K562 (cell line): ENCODE measurements at regions not wholly inside any gene's neighbourhood (a gene's known extent, or its start where the extent isn't known, plus 50 kb on each side); places are given as distances from the start of the nearest gene placed in this dataset.
A peak's percentile ranks its signal among the peaks of the same experiment; 100 is the strongest.

ENCODE experiments used
- ARID3A ChIP-seq: IDR thresholded peaks from 2 replicates; pipeline ENCODE4 v1.6.1; 2012; ENCODE audit warnings: low read depth, low read length, improper control_type of control experiment, borderline replicate concordance
- CHAMP1 ChIP-seq: fragments of 450-650 bp; IDR thresholded peaks from 2 replicates; pipeline ENCODE4 v1.6.1; 2016; ENCODE audit warnings: mild to moderate bottlenecking
- DDX20 ChIP-seq: fragments of 450-650 bp; IDR thresholded peaks from 2 replicates; pipeline ENCODE4 v1.6.1; 2016; ENCODE audit warnings: missing genetic modification characterization, low read depth, mild to moderate bottlenecking, missing compliant biosample characterization, moderate library complexity
- DEAF1 ChIP-seq: fragments of 450-650 bp; formaldehyde crosslinking; IDR thresholded peaks from 2 replicates; pipeline ENCODE4 v1.4.0; 2020; ENCODE audit warnings: mild to moderate bottlenecking, moderate library complexity
- KDM4B ChIP-seq, 2 experiments: fragments of 450-650 bp in 1 of 2; sonication (generic) in 1 of 2; IDR thresholded peaks; 2 replicates each; pipeline ENCODE4 v1.6.1; 2016 to 2017; ENCODE audit warnings: borderline replicate concordance in 2 of 2, antibody characterized with exemption in 1 of 2, low read depth in 1 of 2, mild to moderate bottlenecking in 1 of 2
- PBX2 ChIP-seq, 2 experiments: IDR thresholded peaks in 1 of 2; conservative IDR thresholded peaks in 1 of 2; 2 replicates each; pipeline ENCODE4 v1.6.1; 2016; ENCODE audit warnings: low read depth in 2 of 2, mild to moderate bottlenecking in 1 of 2, missing compliant biosample characterization in 1 of 2, missing genetic modification characterization in 1 of 2, moderate library complexity in 1 of 2
- RAD21 ChIP-seq, 2 experiments: fragments of 250-450 bp in 1 of 2; fragments of 450-650 bp in 1 of 2; sonication (Bioruptor Pico) in 1 of 2; formaldehyde crosslinking in 1 of 2; IDR thresholded peaks in 1 of 2; conservative IDR thresholded peaks in 1 of 2; 2 replicates each; pipeline versions ENCODE4 v1.4.0 to v1.8.0; 2020 to 2022; ENCODE audit warnings: mild to moderate bottlenecking in 2 of 2, moderate library complexity in 1 of 2
- RBBP5 ChIP-seq: fragments of 200-600 bp; sonication (generic); IDR thresholded peaks from 2 replicates; pipeline ENCODE4 v1.6.1; 2012; ENCODE audit warnings: borderline replicate concordance, mild to moderate bottlenecking, low read length, control low read depth, inconsistent platforms; ENCODE audit not compliant: insufficient read depth, poor library complexity, severe bottlenecking
- RBM25 ChIP-seq: fragments of 200-400 bp; formaldehyde crosslinking; IDR thresholded peaks from 2 replicates; pipeline ENCODE4 v1.6.1; 2018; ENCODE audit warnings: low read length, low read depth, moderate library complexity; ENCODE audit not compliant: severe bottlenecking
- RFX1 ChIP-seq: fragments of 450-650 bp; IDR thresholded peaks from 2 replicates; pipeline ENCODE4 v1.6.1; 2016; ENCODE audit warnings: mild to moderate bottlenecking, moderate library complexity
- TARDBP ChIP-seq: fragments of 450-650 bp; IDR thresholded peaks from 2 replicates; pipeline ENCODE4 v1.6.1; 2016
- TFAP4 ChIP-seq: sonication (generic); formaldehyde crosslinking; IDR thresholded peaks from 2 replicates; pipeline ENCODE4 v1.8.0; 2022; ENCODE audit warnings: missing genetic modification reagents, mild to moderate bottlenecking, moderate library complexity, borderline replicate concordance
- ZNF41 ChIP-seq: fragments of 250-450 bp; sonication (Bioruptor Pico); conservative IDR thresholded peaks from 2 replicates; pipeline ENCODE4 v1.4.0; 2020; ENCODE audit warnings: mild to moderate bottlenecking

- TF ChIP-seq TARDBP: 0 out of 2 replicates have a peak, but pooled peaks have one; percentile 18
- TF ChIP-seq RBBP5: no peak
- no peak for TF ChIP-seq KDM4B (IDR thresholded peaks at IDR 0.05; ENCODE audit: borderline replicate concordance in 2 of 2, low read depth in 1 of 2)
- peak; percentile 13 for TF ChIP-seq RBM25
- no peak for TF ChIP-seq PBX2 (CRISPR knock-in tag; IDR thresholded peaks at IDR 0.05; ENCODE audit: low read depth)
- TF ChIP-seq PBX2 (tag; conservative IDR thresholded peaks at IDR 0.05; ENCODE audit: low read depth): peak; percentile 56; the same call in 1 of the 2 replicates
- peak; percentile 41; the same call in 1 of the 2 replicates for TF ChIP-seq ARID3A
- TF ChIP-seq RFX1: 0 out of 2 replicates have a peak, but pooled peaks have one; percentile 12
- peak; percentile 88 for TF ChIP-seq DEAF1
- no peak for TF ChIP-seq CHAMP1
- TF ChIP-seq TFAP4 (CRISPR knock-in tag): no peak
- TF ChIP-seq ZNF41: 0 out of 2 replicates have a peak, but pooled peaks have one; percentile 23
- TF ChIP-seq RAD21 (CRISPR knock-in tag; conservative IDR thresholded peaks at IDR 0.05 in 1 of 2, IDR thresholded peaks at IDR 0.05 in 1 of 2): peak; percentile 94 to 97
- TF ChIP-seq DDX20 (tag): no peak
Observed at GRCh38 chr1:93021539-93022134, 57.4 kb upstream of the MTF2 start (continued).
